A549 (cell line): ENCODE measurements at regions not wholly inside any gene's neighbourhood (a gene's known extent, or its start where the extent isn't known, plus 50 kb on each side); places are given as distances from the start of the nearest gene placed in this dataset.

Source experiments
- CHD4 ChIP-seq: fragments of 200-600 bp; sonication (generic); IDR thresholded peaks from 2 replicates; pipeline ENCODE4 v1.6.1; 2016; ENCODE audit warnings: antibody characterized with exemption, mild to moderate bottlenecking, borderline replicate concordance
- CTCF ChIP-seq: fragments of >200 bp; sonication (Bioruptor Twin); formaldehyde crosslinking; IDR thresholded peaks from 3 replicates; pipeline ENCODE4 v1.5.1; 2016
- EP300 ChIP-seq, 2 experiments: fragments of >200 bp; sonication (Bioruptor Twin); formaldehyde crosslinking; IDR thresholded peaks; 2 replicates in 1 of 2; 3 replicates in 1 of 2; pipeline ENCODE4 v1.6.1; 2016 to 2017
- HDAC2 ChIP-seq: fragments of 200-600 bp; sonication (generic); IDR thresholded peaks from 2 replicates; pipeline ENCODE4 v1.6.1; 2016
- JUN ChIP-seq, 2 experiments: fragments of >200 bp; sonication (Bioruptor Twin); formaldehyde crosslinking; IDR thresholded peaks; 2 replicates in 1 of 2; 3 replicates in 1 of 2; pipeline ENCODE4 v1.6.1; 2016 to 2017
- MAFK ChIP-seq: fragments of 450-650 bp; IDR thresholded peaks from 2 replicates; pipeline ENCODE4 v1.6.1; 2014; ENCODE audit not compliant: partially characterized antibody
- POLR2A ChIP-seq: IDR thresholded peaks from 2 replicates; pipeline ENCODE4 v1.6.1; 2012; ENCODE audit warnings: mild to moderate bottlenecking, low read length
- RAD21 ChIP-seq, 2 experiments: fragments of >200 bp in 1 of 2; sonication (Bioruptor Twin) in 1 of 2; formaldehyde crosslinking in 1 of 2; IDR thresholded peaks in 1 of 2; conservative IDR thresholded peaks in 1 of 2; 2 replicates in 1 of 2; 3 replicates in 1 of 2; pipeline ENCODE4 v1.6.1; 2012 to 2018; ENCODE audit warnings: inconsistent platforms in 1 of 2
- RCOR1 ChIP-seq: fragments of 150-350 bp; IDR thresholded peaks from 2 replicates; pipeline ENCODE4 v1.6.1; 2014; ENCODE audit warnings: antibody characterized with exemption, low read length, low read depth

- TF ChIP-seq CTCF (no peak), POLR2A (no peak), RCOR1 (no peak), JUN (IDR thresholded peaks at IDR 0.05) (no peak), HDAC2 (no peak), RAD21 (conservative IDR thresholded peaks at IDR 0.05 in 1 of 2, IDR thresholded peaks at IDR 0.05 in 1 of 2) (no peak), MAFK (no peak), CHD4 (no peak), EP300 (IDR thresholded peaks at IDR 0.05) (no peak)
Observed at GRCh38 chr2:153786016-153786415, 85.7 kb upstream of the GALNT13 start.
